ENCODE measurements at regions not wholly inside any gene's neighbourhood (a gene's known extent, or its start where the extent isn't known, plus 50 kb on each side); places are given as distances from the start of the nearest gene placed in this dataset.

- ChIA-PET POLR2A (interaction anchor here (0.6 kb wide), 1 partner anchor 20 kb away, joined by 5 read pairs; no protein-coding TSS in a partner anchor), CTCF (interaction anchor here (0.7 kb wide), 1 partner anchor 482 kb away, joined by 5 read pairs; no protein-coding TSS in a partner anchor), RAD21 (ENCODE audit: unreplicated experiment) (no interaction called here), SMC1A (ENCODE audit: uncharacterized antibody, unreplicated experiment) (interaction anchor here (0.6 to 0.7 kb wide), 3 partner anchors 73 to 123 kb away, joined by 3 read pairs; no protein-coding TSS in a partner anchor)
- Histone ChIP-seq H3K27me3 (replicated peaks in 1 of 2; ENCODE audit: control insufficient read depth in 2 of 2, insufficient read depth in 2 of 2, low read length in 1 of 2) (no peaks in the 10 kb centered on the region), H3K36me3 (ENCODE audit: control insufficient read depth in 2 of 2, insufficient read depth in 2 of 2, low read length in 1 of 2) (no peaks in the 10 kb centered on the region), H4K20me1 (ENCODE audit: control insufficient read depth, insufficient read depth) (no peaks in the 10 kb centered on the region), H3K4me3 (no peak overlapping the region), H3K9ac (ENCODE audit: control insufficient read depth, insufficient read depth, low read length) (no peak overlapping the region), H3K4me1 (ENCODE audit: control insufficient read depth, insufficient read depth, low read length) (no peaks in the 10 kb centered on the region), H3K79me2 (ENCODE audit: control insufficient read depth, insufficient read depth, low read length) (no peaks in the 10 kb centered on the region), H3K27ac (ENCODE audit: control insufficient read depth, insufficient read depth) (no peak overlapping the region), H3K4me2 (ENCODE audit: control insufficient read depth, insufficient read depth) (no peak overlapping the region), H3K9me3 (replicated peaks; ENCODE audit: control insufficient read depth, insufficient read depth, low read length) (no peaks in the 10 kb centered on the region; the same call in 2 of the 3 replicates), H2AFZ (ENCODE audit: control insufficient read depth, low read depth, low read length) (no peak overlapping the region)
- no TSS peak for BruUV-seq (replicated peaks)
- FAIRE-seq = no peak
- no peak for ATAC-seq
- no peak for DNase-seq (ENCODE audit: low read depth, low spot score)
- intact Hi-C loops (cut with micrococcal nuclease; ENCODE audit: unreplicated experiment) = no loop called here
- in situ Hi-C loops (cut with MboI) = no loop called here
- no peak for TF ChIP-seq BCL3 (IDR thresholded peaks at IDR 0.05; ENCODE audit: borderline replicate concordance, insufficient read depth, low read depth, low read length, poor library complexity, severe bottlenecking)
- no peak for TF ChIP-seq ZBTB11 (CRISPR knock-in tag; IDR thresholded peaks at IDR 0.05)
- TF ChIP-seq USF1 (IDR thresholded peaks at IDR 0.05; ENCODE audit: borderline replicate concordance, extremely low read length, insufficient read depth, low read depth, low read length) = no peak
- no peak for TF ChIP-seq MEF2A (IDR thresholded peaks at IDR 0.05; ENCODE audit: insufficient read depth, low read depth, low read length)
- no peak for TF ChIP-seq EGR1 (IDR thresholded peaks at IDR 0.05; ENCODE audit: borderline replicate concordance in 1 of 2, low read depth in 2 of 2, low read length in 2 of 2)
- TF ChIP-seq ELK1 (IDR thresholded peaks at IDR 0.05; ENCODE audit: low read depth, low read length) = no peak
- TF ChIP-seq WRNIP1 (IDR thresholded peaks at IDR 0.05; ENCODE audit: borderline replicate concordance, low read depth, low read length) = no peak
- TF ChIP-seq BCL11A (IDR thresholded peaks at IDR 0.05; ENCODE audit: low read depth, low read length) = no peak
- TF ChIP-seq SMC3 (IDR thresholded peaks at IDR 0.05; ENCODE audit: borderline replicate concordance, low read length) = no peak
- TF ChIP-seq CBFB (IDR thresholded peaks at IDR 0.05; ENCODE audit: low read depth) = no peak
- TF ChIP-seq POU2F2 (IDR thresholded peaks at IDR 0.05; ENCODE audit: borderline replicate concordance, low read depth, low read length) = no peak
- TF ChIP-seq HDAC2 (IDR thresholded peaks at IDR 0.05) = no peak
- TF ChIP-seq REST (IDR thresholded peaks at IDR 0.05; ENCODE audit: low read depth, low read length) = no peak
- no peak for TF ChIP-seq CREB1 (IDR thresholded peaks at IDR 0.05; ENCODE audit: low read depth)
- TF ChIP-seq BRCA1 (IDR thresholded peaks at IDR 0.05; ENCODE audit: low read depth, low read length) = no peak
Measured at GRCh38 chr2:217181512-217181911, 321.6 kb upstream of the TNP1 start.

Measured in GM12878 (cell line).